CD14-positive monocyte (primary cell): ENCODE measurements at regions not wholly inside any gene's neighbourhood (a gene's known extent, or its start where the extent isn't known, plus 50 kb on each side); places are given as distances from the start of the nearest gene placed in this dataset.
"Not testable (repeated sequence)": the region's sequence is repeated elsewhere in the genome, so short reads cannot be mapped to it uniquely, and the experiment has no call there.

ENCODE experiments used
- DNase-seq, 3 donors: peaks; one replicate each; pipeline ENCODE4 v3.0.0-alpha.2; 2011 to 2022
- H2AFZ ChIP-seq: 2 replicates; pipeline ENCODE4 v1.6.0; 2012; ENCODE audit warnings: mild to moderate bottlenecking, low read depth, low read length, inconsistent platforms; ENCODE audit not compliant: insufficient read depth, poor library complexity, severe bottlenecking
- H3K27ac ChIP-seq, 2 donors: 1 replicate in 1 of 2; 2 replicates in 1 of 2; pipeline ENCODE4 v1.5.1; 2012 to 2013; ENCODE audit warnings: low read length in 2 of 2, control low read depth in 1 of 2, inconsistent platforms in 1 of 2, low read depth in 1 of 2, mild to moderate bottlenecking in 1 of 2
- H3K27me3 ChIP-seq, 2 donors: one replicate each; pipeline versions ENCODE4 v1.6.0 to v1.6.1; 2011 to 2013; ENCODE audit warnings: low read length in 2 of 2; ENCODE audit not compliant: control insufficient read depth in 2 of 2, insufficient read depth in 2 of 2
- H3K36me3 ChIP-seq, 2 donors: replicated peaks in 1 of 2; 1 replicate in 1 of 2; 2 replicates in 1 of 2; pipeline versions ENCODE4 v1.5.1 to v1.6.1; 2012 to 2013; ENCODE audit warnings: low read length in 2 of 2, control low read depth in 1 of 2, inconsistent platforms in 1 of 2, mild to moderate bottlenecking in 1 of 2; ENCODE audit not compliant: insufficient read depth in 2 of 2, control insufficient read depth in 1 of 2
- H3K4me1 ChIP-seq, 2 donors: 1 replicate in 1 of 2; 2 replicates in 1 of 2; pipeline versions ENCODE4 v1.5.1 to v1.6.1; 2012 to 2013; ENCODE audit warnings: low read length in 2 of 2, control low read depth in 1 of 2, inconsistent platforms in 1 of 2, mild to moderate bottlenecking in 1 of 2, moderate library complexity in 1 of 2; ENCODE audit not compliant: insufficient read depth in 2 of 2, control insufficient read depth in 1 of 2
- H3K4me2 ChIP-seq: replicated peaks from 2 replicates; pipeline ENCODE3; 2012; ENCODE audit warnings: low read length, moderate library complexity, mild to moderate bottlenecking; ENCODE audit not compliant: poor library complexity, severe bottlenecking; ENCODE audit errors: extremely low read depth
- H3K4me3 ChIP-seq, 3 experiments: fragments of 200-600 bp in 1 of 3; sonication (generic) in 1 of 3; replicated peaks in 1 of 3; 1 replicate in 2 of 3; 2 replicates in 1 of 3; pipeline ENCODE4 v1.5.1; 2011 to 2013; ENCODE audit warnings: low read length in 3 of 3, mild to moderate bottlenecking in 3 of 3, control low read depth in 2 of 3, low read depth in 2 of 3, inconsistent platforms in 1 of 3, moderate library complexity in 1 of 3
- H3K79me2 ChIP-seq: 2 replicates; pipeline ENCODE4 v1.6.0; 2012; ENCODE audit warnings: mild to moderate bottlenecking, control low read depth, inconsistent platforms, low read length, moderate library complexity; ENCODE audit not compliant: insufficient read depth
- H3K9ac ChIP-seq: 2 replicates; pipeline ENCODE4 v1.6.0; 2017; ENCODE audit warnings: low read length, mild to moderate bottlenecking; ENCODE audit not compliant: insufficient read depth, poor library complexity, severe bottlenecking
- H3K9me3 ChIP-seq, 2 donors: replicated peaks in 1 of 2; 1 replicate in 1 of 2; 2 replicates in 1 of 2; pipeline versions ENCODE4 v1.5.1 to v1.6.1; 2012 to 2013; ENCODE audit warnings: low read length in 2 of 2, control low read depth in 1 of 2; ENCODE audit not compliant: control insufficient read depth in 1 of 2, insufficient read depth in 1 of 2
- H4K20me1 ChIP-seq: 2 replicates; pipeline ENCODE4 v1.6.0; 2012; ENCODE audit warnings: mild to moderate bottlenecking, low read length, control low read depth, moderate library complexity; ENCODE audit not compliant: insufficient read depth
- H3K27ac Mint-ChIP-seq, 7 donors: one replicate each; pipeline ENCODE4 v1.8.0; 2020; ENCODE audit warnings: mild to moderate bottlenecking in 7 of 7, mixed read lengths in 7 of 7, moderate library complexity in 6 of 7, inconsistent platforms in 2 of 7
- H3K27me3 Mint-ChIP-seq, 3 donors: one replicate each; pipeline ENCODE4 v1.8.0; 2021 to 2022; ENCODE audit warnings: low read depth in 3 of 3, mild to moderate bottlenecking in 3 of 3, mixed read lengths in 3 of 3, moderate library complexity in 3 of 3, inconsistent platforms in 1 of 3
- H3K36me3 Mint-ChIP-seq, 2 donors: one replicate each; pipeline ENCODE4 v1.8.0; 2020; ENCODE audit warnings: mixed read lengths in 2 of 2, inconsistent platforms in 1 of 2, mild to moderate bottlenecking in 1 of 2
- H3K4me1 Mint-ChIP-seq: one replicate; pipeline ENCODE4 v1.8.0; 2020; ENCODE audit warnings: mild to moderate bottlenecking, mixed read lengths
- H3K4me3 Mint-ChIP-seq, 2 donors: one replicate each; pipeline ENCODE4 v1.8.0; 2020; ENCODE audit warnings: mild to moderate bottlenecking in 2 of 2, mixed read lengths in 2 of 2, moderate library complexity in 1 of 2
- H3K9me3 Mint-ChIP-seq, 7 donors: one replicate each; pipeline ENCODE4 v1.8.0; 2020 to 2022; ENCODE audit warnings: mixed read lengths in 7 of 7, mild to moderate bottlenecking in 6 of 7, moderate library complexity in 6 of 7, inconsistent platforms in 2 of 7
- WGBS: methylation state at CpG from one replicate; pipeline ENCODE4 v1.1.5; 2013; ENCODE audit warnings: missing lambda C conversion rate; ENCODE audit not compliant: insufficient coverage; 5-methylcytosine and 5-hydroxymethylcytosine counted together
- intact Hi-C, 2 donors: fragments of 100-400 bp; cut with micrococcal nuclease; formaldehyde crosslinking; loops; one replicate each; pipeline versions ENCODE4 v1.15.0 to v1.15.1; 2023
- TF ChIP-seq, protein P1 (sequence below): fragments of 200-600 bp; IDR thresholded peaks from one replicate; pipeline ENCODE4 v1.8.0; 2022; ENCODE audit warnings: antibody characterized with exemption, mild to moderate bottlenecking

GRCh38 chr4:126541820-126542219 is 1090.9 kb upstream of the INTU start:
- no CpG with 5 or more reads among the region's 2 CpGs for WGBS
- Histone ChIP-seq H3K4me3 (no peak overlapping the region), H3K9ac (no peak overlapping the region), H2AFZ (no peak overlapping the region), H3K27me3 (no peaks in the 10 kb centered on the region), H3K36me3 (no peaks in the 10 kb centered on the region), H3K4me2 (no peak overlapping the region), H4K20me1 (no peaks in the 10 kb centered on the region), H3K9me3 (no peaks in the 10 kb centered on the region), H3K27ac (no peak overlapping the region), H3K4me1 (no peaks in the 10 kb centered on the region), H3K79me2 (no peaks in the 10 kb centered on the region)
- no peak overlapping the region for H3K27ac Mint-ChIP-seq
- no peaks in the 10 kb centered on the region for H3K36me3 Mint-ChIP-seq
- no peaks in the 10 kb centered on the region for H3K4me1 Mint-ChIP-seq
- peaks cover 0 to 6% (median 0%) of the 10 kb centered on the region in 7 donors for H3K9me3 Mint-ChIP-seq
- H3K27me3 Mint-ChIP-seq, result no peaks in the 10 kb centered on the region
- TF ChIP-seq, protein P1, sequence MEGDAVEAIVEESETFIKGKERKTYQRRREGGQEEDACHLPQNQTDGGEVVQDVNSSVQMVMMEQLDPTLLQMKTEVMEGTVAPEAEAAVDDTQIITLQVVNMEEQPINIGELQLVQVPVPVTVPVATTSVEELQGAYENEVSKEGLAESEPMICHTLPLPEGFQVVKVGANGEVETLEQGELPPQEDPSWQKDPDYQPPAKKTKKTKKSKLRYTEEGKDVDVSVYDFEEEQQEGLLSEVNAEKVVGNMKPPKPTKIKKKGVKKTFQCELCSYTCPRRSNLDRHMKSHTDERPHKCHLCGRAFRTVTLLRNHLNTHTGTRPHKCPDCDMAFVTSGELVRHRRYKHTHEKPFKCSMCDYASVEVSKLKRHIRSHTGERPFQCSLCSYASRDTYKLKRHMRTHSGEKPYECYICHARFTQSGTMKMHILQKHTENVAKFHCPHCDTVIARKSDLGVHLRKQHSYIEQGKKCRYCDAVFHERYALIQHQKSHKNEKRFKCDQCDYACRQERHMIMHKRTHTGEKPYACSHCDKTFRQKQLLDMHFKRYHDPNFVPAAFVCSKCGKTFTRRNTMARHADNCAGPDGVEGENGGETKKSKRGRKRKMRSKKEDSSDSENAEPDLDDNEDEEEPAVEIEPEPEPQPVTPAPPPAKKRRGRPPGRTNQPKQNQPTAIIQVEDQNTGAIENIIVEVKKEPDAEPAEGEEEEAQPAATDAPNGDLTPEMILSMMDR, result no peak
- no peak for DNase-seq
- no peak overlapping the region for H3K4me3 Mint-ChIP-seq
- intact Hi-C loops, result no loop called here

DNA sequence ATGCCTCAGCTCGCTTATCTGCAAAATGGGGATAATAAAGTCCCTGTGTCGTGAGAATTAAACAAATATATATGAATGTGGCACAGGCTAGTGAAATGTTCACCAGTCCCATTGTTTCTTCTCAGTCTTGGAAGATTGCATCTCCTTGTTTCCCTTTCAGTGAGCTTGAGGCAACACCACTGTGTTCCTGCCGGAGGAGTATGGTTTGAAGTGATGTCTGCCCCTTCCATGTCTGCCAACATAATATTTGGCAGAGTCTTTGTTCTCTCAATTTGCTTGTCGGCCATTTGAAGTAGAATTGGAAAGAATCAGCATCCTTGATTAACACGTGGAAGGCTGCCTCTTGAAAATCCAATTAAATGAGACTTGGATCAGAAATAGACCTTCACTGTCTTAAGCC is 1088.5 kb upstream of the INTU start:
- no peak overlapping the region for H3K27ac Mint-ChIP-seq
- H3K4me1 Mint-ChIP-seq, result no peaks in the 10 kb centered on the region
- intact Hi-C loops, result no loop called here
- Histone ChIP-seq H3K4me3 (no peak overlapping the region), H3K4me2 (no peak overlapping the region), H3K4me1 (no peaks in the 10 kb centered on the region), H3K27ac (no peak overlapping the region), H3K27me3 (no peaks in the 10 kb centered on the region), H3K9ac (no peak overlapping the region), H4K20me1 (no peaks in the 10 kb centered on the region), H3K9me3 (no peaks in the 10 kb centered on the region), H2AFZ (no peak overlapping the region), H3K79me2 (no peaks in the 10 kb centered on the region), H3K36me3 (no peaks in the 10 kb centered on the region)
- H3K36me3 Mint-ChIP-seq, result no peaks in the 10 kb centered on the region
- TF ChIP-seq, protein P1, result no peak
- no peak overlapping the region for H3K4me3 Mint-ChIP-seq
- WGBS, result 65% methylated on average over 4 of the region's 5 CpGs
- no peaks in the 10 kb centered on the region for H3K27me3 Mint-ChIP-seq
- peaks cover 0 to 2% (median 0%) of the 10 kb centered on the region in 7 donors for H3K9me3 Mint-ChIP-seq
- DNase-seq, result no peak

DNA sequence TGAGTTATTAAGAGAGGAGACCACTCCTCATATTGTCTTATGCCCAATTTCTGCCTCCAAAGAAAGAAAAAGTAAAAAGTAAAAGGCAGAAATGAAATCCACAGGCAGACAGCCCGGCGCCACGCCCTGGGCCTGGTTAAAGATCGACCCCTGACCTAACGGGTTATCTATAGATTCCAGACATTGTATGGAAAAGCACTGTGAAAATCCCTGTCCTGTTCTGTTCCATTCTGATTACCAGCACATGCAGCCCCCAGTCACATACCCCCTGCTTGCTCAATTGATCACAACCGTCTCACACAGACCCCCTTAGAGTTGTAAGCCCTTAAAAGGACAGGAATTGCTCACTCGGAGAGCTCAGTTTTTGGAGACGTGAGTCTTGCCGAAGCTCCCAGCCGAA is 1086.6 kb upstream of the INTU start:
- H3K9me3 Mint-ChIP-seq, H3K27ac Mint-ChIP-seq, H3K27ac ChIP-seq, DNase-seq, H3K27me3 ChIP-seq, H3K79me2 ChIP-seq, H3K36me3 ChIP-seq, H3K9me3 ChIP-seq, H3K9ac ChIP-seq, H3K36me3 Mint-ChIP-seq, H3K4me1 Mint-ChIP-seq, H3K4me2 ChIP-seq, H2AFZ ChIP-seq, intact Hi-C loops, H4K20me1 ChIP-seq, H3K4me3 Mint-ChIP-seq, H3K4me1 ChIP-seq, H3K27me3 Mint-ChIP-seq, H3K4me3 ChIP-seq: not testable (repeated sequence)
- WGBS, result 97% methylated on average over 6 of the region's 10 CpGs
